Activated gamma-delta T cell treated with anti-CD3 and anti-CD28 coated beads, Interleukin-2, amount 50 U/mL, for 16 hours (primary cell): ENCODE measurements at regions not wholly inside any gene's neighbourhood (a gene's known extent, or its start where the extent isn't known, plus 50 kb on each side); places are given as distances from the start of the nearest gene placed in this dataset.
"Not testable (repeated sequence)": the region's sequence is repeated elsewhere in the genome, so short reads cannot be mapped to it uniquely, and the experiment has no call there.

Experiments used
- DNase-seq: peaks from one replicate; pipeline ENCODE4 v3.0.0-alpha.2; 2020; ENCODE audit warnings: low read depth

DNA sequence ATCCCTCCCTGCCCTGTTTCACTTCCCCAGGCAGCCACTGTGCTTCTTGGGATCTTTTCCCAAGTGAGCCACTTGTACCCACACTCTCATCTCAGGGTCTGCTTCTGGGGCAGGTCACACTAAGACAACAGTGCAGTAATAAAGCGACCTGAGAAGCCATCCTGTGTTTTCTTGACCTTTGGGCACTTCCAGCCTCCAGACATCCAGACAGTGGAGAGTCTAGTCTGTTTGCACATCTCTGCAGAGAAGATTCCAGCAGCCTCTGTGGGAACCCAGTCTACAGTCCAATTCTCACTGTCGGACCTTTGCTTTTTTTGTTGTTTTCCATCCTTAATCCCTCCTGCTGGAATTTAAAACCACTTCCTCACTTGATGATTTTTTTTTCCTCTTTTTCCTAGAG lies 50.3 kb upstream of the ATP6AP2 start:
- DNase-seq = no peak

DNA sequence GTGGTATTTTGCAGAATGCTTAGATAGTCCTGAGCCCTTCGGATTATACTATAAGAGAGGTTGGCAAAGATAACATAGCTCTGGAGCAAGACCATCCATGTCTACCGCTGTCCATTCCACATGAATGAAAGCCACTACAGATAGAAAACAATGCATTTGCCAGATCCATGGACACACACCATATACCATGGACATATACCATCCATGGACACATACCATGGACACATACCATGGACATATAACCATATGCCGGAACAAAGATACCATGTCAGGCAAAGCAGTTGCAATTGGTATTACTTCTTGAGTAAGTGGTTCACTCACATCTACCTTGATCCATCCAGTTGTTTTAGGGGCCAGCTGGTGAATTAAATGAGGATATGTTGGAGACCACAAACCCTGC lies 53.2 kb upstream of the ATP6AP2 start:
- DNase-seq = no peak

DNA sequence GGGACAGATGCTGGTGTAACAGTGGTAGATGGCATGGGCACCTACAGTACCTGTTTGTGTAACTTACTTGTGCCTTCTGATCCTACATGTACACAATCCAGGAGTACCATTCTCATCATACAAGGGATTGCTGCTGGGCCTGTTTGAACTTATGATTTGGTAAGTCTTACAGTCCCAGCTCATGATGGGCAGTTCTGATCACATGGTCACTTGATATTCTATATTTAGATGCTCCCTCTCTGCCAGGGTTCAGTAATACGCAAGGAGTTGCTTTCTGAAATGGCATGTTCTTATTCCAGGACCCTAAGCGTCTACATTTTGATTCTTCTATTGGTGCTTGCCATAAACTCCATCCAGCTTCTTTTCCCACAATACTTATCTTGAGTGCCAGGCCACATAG lies 54.4 kb upstream of the ATP6AP2 start:
- DNase-seq = no peak

DNA sequence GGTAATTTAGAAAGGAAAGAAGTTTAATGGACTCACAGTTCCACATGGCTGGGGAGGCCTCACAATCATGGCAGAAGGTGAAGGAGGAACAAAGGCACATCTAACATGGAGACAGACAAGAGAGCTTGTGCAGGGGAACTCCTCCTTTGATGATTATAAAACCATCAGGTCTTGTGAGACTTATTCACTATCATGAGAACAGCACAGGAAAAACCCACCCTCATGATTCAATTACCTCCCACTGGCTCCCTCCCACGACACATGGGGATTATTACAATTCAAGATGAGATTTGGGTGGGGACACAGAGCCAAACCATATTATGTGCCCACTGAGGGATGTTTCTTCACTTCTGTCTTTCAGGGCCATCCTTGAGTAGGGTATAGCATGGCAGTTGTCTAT lies 54.9 kb upstream of the ATP6AP2 start:
- not testable (repeated sequence) for DNase-seq

DNA sequence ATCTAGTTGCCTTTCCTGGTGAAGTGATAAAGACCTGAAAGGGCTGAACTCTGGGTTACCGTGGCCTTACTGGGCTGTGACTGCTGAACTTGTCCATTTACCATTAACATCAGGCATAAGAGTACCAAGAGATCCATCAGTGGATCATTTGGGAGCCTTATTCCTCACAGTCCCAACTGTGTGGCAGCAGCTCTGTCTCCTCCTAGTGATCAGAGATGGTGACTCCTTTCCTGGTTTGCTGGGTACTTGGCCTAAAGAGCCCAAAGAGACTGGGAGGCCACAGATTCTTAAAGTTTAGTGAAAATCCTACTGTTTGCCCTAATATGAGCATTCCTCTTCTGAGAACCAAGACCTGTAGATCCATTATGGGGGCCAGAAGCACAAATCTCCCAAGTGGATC lies 56.3 kb upstream of the ATP6AP2 start:
- no peak for DNase-seq

GRCh38 chrX:40523852-40524251 lies 56.9 kb upstream of the ATP6AP2 start:
- DNase-seq = no peak

- no peak for DNase-seq
These were observed 58.8 kb upstream of the ATP6AP2 start for GRCh38 chrX:40521868-40522450.

- DNase-seq = no peak
These were observed 66.4 kb upstream of the ATP6AP2 start for GRCh38 chrX:40514376-40514775.

DNA sequence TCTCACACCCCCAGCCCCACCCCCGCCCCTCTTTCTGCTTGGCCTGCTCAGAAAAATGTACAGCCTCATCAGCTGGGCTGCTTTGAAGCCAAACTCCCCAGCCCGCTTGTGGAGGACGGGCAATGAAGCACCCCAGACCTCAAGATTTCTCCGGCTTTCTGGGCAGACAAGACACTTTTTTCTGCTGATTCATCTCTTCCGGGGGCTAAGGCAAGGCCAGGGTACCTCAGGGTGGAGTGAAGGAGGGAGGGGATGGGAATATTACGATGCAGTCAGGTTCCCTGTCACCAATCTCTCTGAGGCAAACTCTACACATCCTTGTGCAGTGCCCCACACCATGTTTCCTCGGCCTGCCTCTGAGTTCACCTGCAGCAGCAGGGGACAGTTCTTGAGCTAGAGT lies 66.9 kb upstream of the ATP6AP2 start:
- no peak for DNase-seq

DNA sequence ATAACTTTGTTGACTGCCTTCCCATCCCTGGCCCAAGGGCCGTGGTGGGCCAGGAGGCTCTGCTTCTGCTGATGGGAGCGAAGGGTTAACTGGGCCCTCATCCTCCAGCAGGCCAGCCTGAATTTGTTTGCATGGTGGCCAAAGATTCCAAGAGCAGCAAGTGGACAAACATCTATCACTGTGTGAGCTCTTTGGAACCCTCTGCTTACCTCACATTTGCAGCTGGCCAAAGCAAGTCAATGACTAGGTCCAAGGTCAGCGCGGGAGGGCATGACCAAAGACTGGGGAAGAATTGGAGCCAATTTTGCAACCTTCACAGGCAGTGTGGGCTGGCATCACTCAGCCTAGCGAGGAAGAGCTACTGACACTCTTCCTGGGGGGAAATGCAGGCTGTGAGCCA lies 67.8 kb upstream of the ATP6AP2 start:
- no peak for DNase-seq

- DNase-seq = no peak
These were observed 69.5 kb upstream of the ATP6AP2 start for GRCh38 chrX:40511258-40511657.

- no peak for DNase-seq
These were observed 72.2 kb upstream of the ATP6AP2 start for GRCh38 chrX:40508560-40508959.

DNA sequence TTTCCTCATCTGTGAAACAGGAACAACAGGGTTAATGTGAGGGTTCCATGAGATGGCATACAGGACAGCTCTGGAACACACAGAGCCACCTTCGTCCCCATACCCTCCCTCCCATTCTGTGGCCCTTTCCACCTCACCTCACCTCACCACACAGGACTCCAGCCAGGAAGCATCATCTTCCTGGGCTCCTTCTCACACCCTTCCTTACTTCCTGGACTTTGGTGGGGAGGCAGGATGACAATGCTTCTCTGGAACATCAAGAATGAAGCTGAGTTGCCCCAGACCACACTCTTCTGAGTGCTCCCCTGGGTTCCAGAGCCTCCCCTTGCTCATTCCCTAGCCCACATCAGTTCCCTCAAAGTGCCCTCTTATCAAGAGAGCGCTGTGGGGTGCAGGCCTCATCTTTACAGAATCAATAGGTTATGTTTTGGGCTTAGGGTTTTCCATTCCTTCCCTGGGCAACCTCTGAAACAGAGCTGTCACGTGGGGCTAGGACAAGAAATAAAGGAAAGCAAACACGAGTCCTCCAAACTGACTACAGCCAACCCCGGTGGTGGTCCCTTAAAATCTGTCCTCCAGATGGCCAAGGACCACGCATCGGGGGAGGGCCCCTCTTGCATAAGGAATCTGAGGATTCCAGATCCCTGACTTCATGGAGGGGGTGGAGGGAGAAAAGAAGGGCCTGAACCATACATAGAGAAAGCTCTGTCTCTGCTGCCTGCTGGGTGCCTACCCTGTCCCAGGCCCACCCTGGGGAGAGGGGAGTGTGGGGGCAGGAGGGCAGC lies 74.4 kb upstream of the ATP6AP2 start:
- no peak for DNase-seq

- no peak for DNase-seq
These were observed 75.8 kb upstream of the ATP6AP2 start for GRCh38 chrX:40504801-40505605.

- DNase-seq = no peak
These were observed 77.7 kb upstream of the ATP6AP2 start for GRCh38 chrX:40503094-40503493.

DNA sequence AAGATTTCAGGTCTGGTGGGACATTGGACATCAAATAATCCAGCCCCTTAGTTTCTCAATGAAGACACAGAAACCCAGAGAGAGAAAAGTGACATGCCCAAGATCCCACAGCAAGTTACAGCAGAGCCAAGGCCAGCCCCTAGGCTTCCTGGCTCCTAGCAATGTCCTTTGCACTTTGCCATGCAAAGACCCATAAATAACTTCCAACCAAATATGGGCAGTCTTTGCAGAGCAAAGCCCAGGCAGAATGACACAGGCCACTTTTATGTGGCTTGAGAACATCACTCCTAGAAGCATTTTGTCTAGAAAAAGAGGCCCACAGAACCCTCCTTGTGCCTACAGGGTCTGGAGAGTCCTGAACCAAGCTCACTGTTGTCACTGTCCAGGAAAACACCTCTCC lies 78.1 kb upstream of the ATP6AP2 start:
- DNase-seq = no peak

GRCh38 chrX:40501164-40501855 lies 79.5 kb upstream of the ATP6AP2 start:
- no peak for DNase-seq

DNA sequence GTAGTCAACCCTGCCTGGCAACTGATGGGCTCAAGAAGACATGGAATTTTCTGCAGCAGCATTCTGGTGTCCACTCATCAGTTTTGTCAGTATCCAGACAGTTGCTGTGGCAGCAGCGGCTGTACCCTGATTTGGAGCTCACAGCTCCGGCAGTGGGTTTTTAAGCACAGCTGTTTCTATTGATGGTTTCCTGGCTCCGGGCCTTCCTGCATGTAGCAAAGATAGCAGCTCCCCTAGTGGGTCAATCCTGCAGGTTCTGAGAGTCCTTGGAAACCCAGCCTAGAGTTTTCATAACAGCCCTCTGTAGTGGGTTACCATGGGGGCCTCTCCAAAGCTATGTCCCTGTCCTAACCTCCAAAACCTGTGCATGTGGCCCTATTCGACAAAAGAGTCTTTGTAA lies 84.0 kb upstream of the ATP6AP2 start:
- DNase-seq = no peak

GRCh38 chrX:40495659-40496058 lies 85.1 kb upstream of the ATP6AP2 start:
- DNase-seq = no peak

DNA sequence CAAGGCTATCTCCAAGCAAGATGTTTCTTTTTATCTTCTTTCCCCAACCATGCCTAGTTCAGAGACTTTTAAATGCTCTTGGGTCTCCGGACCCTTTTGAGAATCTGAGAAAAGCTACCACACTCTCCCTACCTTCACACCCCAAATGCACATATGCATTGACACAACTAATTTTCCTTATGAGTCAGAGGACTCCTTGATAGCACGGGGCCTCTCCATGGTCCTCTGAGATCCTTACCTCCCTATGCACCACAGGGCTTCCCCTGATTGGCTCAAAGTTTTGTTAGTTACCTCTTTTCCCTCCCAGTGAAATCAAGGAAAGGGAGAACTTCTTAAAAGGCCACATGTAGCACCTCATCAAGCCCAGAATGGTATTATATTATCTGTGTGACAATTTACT lies 86.8 kb upstream of the ATP6AP2 start:
- DNase-seq = no peak

DNA sequence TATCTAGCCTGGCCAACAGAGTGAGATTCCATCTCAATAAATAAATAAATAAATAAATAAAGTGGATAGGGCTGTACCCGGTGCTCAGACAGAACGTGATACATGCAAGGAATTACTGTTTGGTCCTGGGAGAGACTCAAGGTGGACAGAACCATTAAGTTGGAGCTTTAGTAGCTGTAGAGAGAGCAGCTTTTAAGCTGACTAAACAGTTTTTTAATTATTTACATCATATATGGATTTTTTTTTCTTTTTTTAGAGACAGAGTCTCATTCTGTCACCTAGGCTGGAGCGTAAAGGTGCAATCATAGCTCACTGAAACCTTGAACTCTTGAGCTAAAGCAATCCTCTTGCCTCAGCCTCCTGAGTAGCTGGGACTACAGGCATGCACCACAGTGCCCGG lies 92.5 kb upstream of the ATP6AP2 start:
- no peak for DNase-seq

DNA sequence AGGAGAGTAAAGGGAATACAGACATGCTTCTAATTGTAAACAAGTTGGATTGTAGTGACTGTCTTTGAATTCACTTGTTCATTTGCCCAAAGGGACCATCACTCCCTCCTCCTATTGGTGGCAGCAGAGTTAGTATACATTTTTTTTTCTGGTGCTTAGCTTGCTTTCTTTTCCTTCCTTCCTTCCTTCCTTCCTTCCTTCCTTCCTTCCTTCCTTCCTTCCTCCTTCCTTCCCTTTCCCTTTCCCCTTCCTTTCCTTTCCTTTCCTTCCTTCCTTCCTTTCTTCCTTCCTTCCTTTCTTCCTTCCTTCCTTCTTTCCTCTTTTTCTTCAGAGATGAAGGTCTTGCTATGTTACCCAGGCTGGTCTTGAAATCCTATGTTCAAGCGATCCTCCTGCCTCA lies 94.8 kb upstream of the ATP6AP2 start:
- no peak for DNase-seq
